ENCODE measurements at regions not wholly inside any gene's neighbourhood (a gene's known extent, or its start where the extent isn't known, plus 50 kb on each side); places are given as distances from the start of the nearest gene placed in this dataset.

GRCh38 chr4:95599777-95600400, 51.1 kb upstream of the UNC5C start:
- no peak for DNase-seq (ENCODE audit: low read depth in 3 of 3, low spot score in 2 of 3)

Data from right renal cortex interstitium (tissue), 3 donors.